Limb (tissue), 2 donors: ENCODE measurements at regions not wholly inside any gene's neighbourhood (a gene's known extent, or its start where the extent isn't known, plus 50 kb on each side); places are given as distances from the start of the nearest gene placed in this dataset.
"Not testable (repeated sequence)": the region's sequence is repeated elsewhere in the genome, so short reads cannot be mapped to it uniquely, and the experiment has no call there.

ENCODE experiments used
- DNase-seq, 2 donors: peaks; one replicate each; pipeline ENCODE4 v3.0.0-alpha.2; 2016; ENCODE audit errors: extremely low spot score in 2 of 2

DNA sequence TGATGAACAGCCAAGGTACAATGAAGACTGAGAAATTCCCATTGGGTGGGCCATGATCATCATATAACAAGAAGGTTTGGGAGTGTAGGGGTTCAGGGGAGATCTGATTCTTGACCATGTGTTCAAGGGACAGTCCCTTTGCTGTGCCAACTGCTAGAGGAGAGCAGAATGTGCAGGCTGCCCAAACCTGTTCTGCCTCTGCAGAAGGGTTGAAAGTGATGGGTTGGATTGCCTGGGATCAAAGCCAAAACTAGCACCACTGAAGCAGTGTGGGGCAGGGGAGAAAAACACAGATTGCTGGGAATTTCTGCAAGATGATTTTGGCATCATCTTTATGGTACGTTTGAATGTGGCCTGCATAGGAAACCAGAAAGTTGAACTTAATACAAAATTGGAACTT is 303.9 kb downstream of the OTUD1 start:
- DNase-seq = no peak

DNA sequence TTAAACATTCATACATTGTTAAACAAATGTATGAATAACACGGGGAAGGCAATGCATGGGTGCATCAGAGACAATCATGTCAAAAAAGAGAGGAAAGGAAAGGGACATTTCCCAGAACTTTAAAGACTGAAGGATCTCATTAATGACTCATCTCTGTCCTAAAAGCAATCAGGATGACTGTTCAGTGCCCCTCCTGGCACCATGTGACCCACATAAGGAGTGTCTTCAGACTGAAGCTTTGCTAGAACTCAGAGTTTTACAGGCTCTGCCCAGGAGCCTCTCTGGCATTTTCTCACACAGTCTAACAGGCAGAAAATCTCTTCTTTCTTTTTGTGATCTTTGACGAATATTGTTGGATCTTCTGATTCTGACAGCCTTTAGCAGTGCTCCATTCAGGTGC is 315.3 kb downstream of the OTUD1 start:
- no peak for DNase-seq

DNA sequence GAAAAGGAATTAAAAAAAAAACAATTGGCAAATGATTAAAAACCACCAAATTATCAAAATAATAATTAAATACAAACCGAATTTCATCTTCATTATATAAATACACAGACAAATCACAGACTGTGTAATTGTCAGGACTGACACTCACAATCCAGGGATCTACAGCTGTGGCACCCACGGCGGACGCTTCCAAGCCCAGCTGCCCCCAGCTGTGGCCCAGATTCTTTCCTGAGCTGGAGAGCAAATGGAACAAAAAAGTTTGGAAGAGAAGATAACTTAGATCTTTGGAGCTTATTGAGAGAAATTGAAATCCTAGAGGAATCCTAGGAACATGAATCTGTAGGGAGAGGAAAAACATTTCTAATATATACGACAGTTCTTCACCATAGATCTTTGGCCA is 316.1 kb downstream of the OTUD1 start:
- no peak for DNase-seq

DNA sequence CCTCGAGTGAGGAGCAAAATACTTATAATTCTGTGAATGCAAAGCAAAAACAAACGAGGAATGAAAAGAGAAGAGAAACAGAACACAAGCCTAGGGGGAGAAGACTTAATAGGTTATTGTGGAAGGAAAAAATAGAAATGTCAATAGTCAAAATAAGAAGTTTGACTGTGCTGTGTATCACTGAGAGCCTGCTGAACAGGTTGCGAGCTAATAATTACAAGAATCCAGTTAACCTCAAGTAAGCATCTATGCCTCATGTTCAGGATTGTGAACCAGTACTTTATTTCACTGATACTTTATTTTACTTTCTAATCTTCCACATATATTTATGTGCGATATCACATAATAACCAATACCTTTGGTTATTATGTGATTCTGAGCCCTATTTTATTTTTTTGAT is 316.7 kb downstream of the OTUD1 start:
- no peak for DNase-seq

DNA sequence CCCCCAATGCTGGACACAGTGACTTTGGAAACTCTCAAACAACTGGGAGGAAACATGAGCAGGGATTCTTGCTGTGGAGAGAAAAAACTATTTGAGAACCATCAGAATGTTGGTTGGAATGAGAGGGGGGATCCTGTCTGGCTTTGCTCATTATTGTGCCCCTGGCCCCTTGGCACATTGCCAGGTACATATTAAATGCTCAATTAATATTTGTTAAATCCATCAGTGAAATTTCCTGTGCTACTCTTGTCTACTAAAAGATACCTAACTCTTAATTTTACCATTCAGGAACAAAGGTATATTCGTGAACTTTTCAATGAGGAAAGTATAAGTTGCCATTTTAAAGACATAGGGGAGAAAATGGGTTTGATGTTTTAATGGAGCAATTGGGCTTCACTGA is 329.4 kb downstream of the OTUD1 start:
- DNase-seq = no peak

DNA sequence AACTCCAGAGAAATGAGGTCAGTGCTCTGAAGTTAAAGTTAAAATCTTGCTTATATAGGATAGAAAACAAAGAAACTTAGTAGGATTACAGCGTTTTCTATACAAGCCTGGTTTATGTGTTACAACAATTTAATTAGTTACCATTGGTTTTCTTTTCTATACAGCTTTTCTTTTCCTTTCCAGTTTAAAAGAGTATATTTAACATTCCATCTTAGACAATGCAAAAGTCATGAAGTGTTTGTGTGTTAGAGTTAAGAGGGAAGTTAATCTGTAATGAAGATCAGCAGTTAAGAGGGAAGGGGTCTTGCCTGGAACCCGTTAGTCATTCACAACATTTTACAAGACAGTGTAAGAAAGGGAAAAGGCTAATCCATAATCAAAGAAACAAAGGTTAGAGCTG is 338.3 kb downstream of the OTUD1 start:
- DNase-seq = no peak

DNA sequence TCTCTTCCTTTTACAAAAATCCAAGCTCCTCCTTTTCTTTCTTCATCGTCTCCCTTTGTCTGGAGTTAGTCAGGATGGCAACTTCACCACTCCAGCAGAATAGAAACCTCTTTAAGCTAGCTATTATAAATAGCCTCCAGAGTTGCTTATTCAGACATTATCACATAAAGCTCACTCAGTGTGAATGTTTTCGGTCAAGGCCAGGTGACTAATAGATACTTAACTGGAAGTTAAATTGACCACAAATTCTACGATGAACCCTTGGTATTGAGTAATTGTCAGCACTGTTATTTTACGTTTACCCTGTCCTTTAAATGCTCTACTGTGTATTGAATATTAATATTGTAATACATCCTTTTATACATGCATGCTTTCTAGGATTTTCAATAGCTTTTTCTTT is 340.4 kb downstream of the OTUD1 start:
- no peak for DNase-seq

DNA sequence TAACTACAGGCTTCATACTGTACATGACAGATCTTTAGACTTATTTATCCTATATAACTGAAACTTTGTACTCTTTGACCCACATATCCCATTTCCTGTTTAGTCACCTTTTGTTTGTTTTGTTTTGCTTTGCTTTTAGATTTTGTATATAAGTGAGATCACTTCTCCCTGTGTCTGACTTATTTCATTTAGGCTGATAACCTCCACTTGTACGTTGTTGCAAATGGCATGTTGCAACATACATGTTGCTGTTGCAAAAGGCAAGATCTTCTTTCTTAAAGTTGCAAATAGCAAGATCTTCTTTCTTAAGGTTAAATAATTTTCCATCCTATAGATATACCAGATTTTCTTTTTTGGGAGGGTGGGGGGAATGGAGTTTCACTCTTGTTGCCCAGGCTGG is 341.5 kb downstream of the OTUD1 start:
- no peak for DNase-seq

DNA sequence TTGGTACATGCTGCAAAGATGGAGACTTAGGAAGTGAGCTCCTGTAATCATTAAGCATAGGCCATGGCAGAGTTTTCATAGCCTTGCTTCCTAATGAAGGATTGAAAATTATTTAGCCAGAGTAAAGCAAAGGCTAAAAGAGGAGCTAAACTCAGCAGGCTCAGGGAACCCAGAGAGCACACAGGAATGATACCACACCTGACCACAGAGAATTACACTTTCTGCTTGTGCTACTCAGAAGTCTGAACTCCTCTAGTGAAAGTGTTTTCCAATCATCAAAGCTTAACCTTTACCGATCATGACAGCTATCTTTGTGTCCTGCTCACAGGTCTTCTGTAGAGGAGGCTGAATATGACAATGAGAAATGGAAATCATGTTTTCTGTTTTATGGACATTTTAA is 347.7 kb downstream of the OTUD1 start:
- DNase-seq = no peak

DNA sequence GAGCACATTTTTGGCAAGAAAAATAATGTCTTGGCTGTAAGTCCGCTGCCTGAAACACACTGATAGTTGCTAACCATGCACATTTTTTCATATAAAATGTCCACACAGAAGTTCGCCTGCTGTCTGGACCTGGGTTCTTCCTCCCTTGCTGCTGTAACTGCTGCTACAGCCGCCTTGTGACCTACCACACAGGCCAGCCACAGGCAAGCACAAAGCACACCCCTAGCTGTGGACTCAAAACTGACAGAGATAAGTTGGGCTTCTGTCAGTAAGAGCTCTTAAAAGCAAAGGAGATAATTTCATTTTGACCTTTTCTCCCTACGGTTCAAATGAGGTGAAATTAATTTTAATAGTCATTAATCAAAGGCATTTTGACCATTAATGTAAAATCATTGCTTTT is 354.7 kb downstream of the OTUD1 start:
- no peak for DNase-seq

DNA sequence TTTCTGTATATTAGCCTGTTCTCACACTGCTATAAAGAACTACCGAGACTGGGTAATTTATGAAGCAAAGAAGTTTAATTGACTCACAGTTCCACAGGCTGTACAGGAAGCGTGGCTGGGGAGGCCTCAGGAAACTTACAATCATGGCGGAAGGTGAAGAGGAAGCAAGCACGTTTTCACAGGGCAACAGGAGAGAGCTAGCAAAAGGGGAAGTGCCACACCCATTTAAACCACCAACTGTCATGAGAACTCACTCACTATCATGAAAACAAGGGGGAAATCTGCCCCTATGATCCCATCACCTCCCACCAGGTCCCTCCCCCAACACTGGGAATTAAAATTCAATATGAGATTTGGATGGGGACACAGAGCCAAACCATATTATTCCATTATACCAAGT is 358.6 kb downstream of the OTUD1 start:
- DNase-seq = not testable (repeated sequence)

DNA sequence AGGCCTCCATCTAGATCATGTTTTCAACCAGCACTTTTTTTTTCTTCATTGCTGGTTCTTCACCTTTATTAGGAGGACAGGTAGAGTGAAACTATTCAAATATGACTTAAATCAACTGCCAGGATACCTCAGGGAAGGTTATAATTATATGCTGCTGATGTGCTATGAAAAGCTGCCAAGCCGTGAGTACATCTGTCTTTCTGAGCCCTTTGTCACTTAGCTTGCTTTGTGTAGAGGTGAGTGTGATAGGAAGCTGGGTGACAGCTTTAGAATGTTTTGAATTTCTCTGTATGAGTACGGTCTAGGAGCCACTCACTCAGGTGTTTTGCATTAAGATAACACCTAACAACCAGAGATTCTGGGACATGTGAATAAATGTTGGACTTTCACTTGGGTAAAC is 365.2 kb downstream of the OTUD1 start:
- no peak for DNase-seq

DNA sequence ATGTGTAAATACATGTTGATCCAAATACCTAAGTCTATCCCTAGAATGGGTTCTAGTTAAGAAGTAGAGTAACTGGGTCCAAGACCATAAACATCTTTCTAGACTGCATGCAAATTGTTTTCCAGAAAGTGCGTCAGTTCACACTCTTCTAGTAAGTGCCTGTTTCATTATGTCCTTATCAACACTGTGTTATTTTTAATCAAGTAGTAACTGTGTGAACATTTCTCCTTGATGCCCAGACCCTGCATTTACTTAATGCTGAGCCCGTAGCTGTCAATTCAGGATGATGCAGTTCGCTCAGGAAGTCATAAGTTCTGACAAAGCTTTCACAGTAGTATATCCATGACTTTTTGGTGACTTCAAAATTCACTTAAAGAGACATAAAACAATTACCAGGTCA is 374.8 kb downstream of the OTUD1 start:
- DNase-seq = no peak

DNA sequence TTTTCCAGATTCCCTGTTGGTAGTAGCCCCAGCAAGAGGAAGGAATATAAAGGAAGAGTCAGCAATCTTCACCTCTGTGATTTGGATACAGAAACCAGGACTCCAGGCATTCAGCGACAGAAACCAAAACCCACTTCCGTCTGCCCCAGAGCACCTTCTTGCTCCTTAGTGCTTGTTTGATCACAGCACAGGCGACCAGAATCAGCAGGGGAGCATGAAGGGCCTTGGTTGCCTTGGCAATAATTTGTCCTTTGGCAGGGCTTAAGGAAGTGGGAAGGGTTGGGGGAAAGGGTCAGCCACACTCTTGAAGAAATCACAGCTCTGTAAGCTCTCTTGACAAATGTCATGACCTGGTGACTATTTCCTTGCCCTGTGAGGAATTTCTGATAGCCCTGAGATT is 379.6 kb downstream of the OTUD1 start:
- no peak for DNase-seq

DNA sequence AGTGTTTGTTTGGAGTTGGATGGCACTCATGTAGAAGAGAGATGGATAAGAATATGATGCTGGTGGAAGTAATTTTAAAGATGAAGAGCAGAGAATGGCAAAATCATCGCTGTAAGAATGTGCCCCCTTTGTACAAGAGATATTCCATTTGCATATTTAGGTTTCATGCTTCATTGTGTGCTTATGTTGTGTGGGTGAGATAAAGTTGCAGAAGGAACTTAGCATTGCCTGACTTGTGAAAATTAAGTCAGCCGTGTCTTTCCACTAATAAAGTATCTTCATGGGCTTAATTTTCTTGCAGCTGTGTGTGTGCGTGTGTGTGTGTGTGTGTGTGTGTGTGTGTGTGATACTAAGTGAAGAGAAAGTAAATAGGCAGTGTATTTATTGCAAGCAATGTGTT is 381.9 kb downstream of the OTUD1 start:
- no peak for DNase-seq

DNA sequence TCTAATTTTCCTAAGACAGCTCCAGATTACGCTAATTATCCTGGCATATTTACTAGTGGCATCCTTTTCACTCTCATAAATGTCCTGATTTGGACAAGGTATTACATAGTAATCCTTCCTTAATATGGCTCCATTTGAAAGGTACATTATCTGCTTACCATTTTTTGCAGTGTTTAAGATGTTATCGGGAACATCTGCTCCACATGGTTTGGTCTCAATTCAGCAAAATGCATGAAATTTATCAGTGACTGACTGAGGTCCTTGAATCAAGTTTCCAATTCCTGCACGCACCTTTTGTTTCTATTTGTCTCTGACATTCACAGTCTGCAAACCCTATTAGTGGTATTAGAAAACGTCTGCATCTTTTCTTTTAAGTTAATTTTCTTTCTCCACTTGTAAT is 384.1 kb upstream of the KIAA1217 start:
- no peak for DNase-seq

DNA sequence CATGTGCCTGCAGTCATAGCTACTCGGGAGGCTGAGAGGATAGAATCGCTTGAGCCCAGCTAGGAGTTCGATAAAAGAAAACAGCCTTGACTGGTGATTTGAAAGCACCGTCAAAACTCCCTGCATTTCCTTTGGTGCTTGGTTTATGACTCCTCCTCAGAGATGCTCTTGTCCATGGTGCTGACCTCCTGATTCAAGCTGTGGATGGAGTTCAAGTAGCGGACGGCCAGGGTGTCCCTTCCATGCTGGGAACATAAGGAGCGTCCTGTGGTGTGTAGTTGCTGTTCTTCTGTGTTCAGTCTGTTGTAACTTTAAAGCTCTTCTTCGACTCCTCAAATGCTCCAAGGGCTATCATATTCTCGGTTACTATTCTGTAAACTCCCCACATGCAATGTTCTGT is 382.5 kb upstream of the KIAA1217 start:
- DNase-seq = peak; percentile 67 to 68

DNA sequence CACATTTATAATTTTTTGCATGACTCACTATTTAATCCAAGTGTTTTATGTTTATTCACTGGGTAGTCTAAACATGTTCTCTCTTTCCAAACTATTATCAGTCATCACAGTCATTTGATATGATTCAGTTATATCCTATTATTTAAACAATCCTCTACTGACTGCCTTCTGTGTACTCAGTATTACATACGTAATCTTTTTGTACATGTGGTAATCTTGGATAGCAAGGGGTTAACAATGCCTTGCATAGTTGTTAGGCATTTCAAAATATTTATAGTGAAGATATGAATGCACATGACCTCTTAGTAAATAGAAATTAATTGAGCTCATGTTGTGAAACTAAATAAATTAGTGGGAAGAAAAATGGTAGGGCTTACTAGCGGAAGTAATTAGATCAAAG is 379.4 kb upstream of the KIAA1217 start:
- DNase-seq = no peak

DNA sequence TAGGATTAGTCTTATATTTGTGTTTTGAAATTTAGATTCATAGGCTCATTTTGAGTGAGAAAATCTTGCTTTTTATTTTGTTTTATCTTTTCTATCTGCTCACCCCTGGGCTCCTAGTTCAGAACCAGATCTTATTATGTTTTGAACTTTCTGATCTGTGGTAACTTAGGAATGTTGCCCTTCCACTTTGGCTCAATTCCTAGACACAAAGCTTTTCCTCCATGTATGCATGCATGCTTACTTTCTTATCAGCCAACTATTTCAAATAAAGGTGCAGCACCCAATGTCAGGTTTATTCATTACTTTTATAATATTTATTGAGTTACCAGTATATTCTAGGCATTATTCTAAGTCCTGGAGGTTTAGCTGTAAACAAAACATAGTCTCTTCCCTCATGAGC is 374.8 kb upstream of the KIAA1217 start:
- no peak for DNase-seq

DNA sequence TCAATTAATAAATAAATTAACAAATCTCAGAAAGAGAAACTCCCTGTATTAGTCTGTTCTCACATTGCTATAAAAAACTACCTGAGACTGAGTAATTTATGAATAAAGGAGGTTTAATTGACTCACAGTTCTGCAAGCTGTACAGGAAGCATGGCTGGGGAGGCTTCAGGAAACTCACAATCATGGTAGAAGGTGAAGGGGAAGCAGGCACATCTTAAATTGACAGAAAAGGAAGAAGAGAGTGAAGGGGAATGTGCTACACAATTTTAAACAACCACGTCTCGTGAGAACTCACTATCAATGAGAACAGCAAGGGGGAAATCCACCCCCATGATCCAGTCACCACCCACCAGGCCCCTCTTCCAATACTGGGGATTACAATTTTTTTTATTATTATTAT is 358.3 kb upstream of the KIAA1217 start:
- no peak for DNase-seq

DNA sequence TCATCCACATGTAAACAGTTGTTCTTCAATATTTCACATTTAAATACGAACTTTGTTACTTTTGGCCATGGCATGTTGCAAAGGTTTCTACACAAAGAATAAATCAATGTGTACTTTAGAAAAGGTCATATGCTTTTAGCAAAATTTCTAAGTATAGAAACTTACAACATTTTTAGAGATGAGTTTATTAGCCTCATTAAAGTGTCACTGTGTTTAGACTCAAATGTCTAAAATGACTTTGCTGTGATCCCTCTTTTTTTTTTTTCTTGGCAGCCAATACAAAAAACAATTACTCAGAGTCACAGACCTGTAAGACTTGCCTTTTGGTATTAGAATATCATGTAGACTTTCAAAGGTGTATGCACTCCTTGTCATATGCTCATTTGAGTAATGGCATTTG is 349.3 kb upstream of the KIAA1217 start:
- no peak for DNase-seq

DNA sequence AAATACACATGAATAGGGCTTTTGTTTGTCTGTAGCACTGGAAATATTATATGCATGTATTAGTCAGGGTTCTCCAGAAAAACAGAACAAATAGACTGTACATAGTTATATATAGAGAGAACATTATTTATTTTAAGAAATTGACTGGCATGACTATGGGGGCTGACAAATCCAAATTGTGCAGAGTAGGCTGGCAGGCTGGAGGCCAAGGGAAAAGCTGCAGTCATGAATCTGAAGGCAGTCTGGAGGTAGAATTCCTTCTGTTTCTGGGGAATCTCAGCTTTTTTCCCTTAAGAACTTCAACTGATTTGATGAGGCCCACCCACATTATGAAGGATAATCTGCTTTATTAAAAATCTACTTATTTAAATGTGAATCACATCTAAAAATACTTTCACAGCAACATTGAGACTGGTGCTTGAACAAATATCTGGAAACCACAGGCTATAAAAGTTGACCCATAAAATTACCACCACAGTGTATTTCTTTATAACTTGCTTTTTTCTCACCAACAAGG is 344.2 kb upstream of the KIAA1217 start:
- DNase-seq = no peak

DNA sequence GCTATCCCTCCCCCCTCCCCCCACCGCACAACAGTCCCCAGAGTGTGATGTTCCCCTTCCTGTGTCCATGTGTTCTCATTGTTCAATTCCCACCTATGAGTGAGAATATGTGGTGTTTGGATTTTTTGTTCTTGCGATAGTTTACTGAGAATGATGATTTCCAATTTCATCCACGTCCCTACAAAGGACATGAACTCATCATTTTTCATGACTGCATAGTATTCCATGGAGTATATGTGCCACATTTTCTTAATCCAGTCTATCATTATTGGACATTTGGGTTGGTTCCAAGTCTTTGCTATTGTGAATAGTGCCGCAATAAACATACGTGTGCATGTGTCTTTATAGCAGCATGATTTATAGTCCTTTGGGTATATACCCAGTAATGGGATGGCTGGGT is 342.0 kb upstream of the KIAA1217 start:
- DNase-seq = not testable (repeated sequence)

DNA sequence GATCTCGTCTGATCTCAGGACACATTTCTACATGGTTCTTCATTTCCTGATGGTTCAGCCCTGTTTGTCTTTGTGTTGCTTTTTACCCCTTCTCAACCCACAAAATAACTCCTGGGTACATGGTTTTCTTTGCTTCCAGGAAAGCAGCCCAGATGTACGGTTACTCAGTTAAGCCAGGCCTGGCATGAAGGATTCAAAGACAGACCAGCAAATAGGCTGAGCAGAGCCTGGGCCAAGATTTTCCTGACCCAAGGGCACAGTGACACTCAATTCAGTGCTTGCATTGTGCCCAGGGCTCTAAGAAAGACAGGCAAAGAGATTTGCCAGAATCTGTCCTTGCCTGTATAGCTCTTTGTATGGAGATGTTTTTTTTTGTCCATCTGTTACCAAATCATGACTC is 340.8 kb upstream of the KIAA1217 start:
- no peak for DNase-seq

DNA sequence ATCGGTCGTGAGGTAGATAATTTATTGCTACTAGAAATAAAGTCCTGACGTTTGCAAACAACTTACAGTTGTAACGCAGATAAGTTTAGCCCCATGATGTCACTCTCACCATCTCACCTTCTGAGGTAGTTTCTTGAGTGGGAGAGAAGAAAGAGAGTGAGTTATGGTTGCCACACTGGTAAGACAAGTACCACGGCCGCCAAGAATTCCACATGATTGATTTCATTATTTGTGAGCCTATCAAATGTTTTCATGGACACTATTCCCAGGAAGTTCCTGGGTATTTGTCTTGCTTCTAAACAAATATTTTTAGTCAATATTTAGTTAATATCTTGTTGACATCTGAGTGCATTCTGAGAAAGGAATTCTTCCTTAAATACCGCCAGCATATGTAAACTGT is 339.4 kb upstream of the KIAA1217 start:
- no peak for DNase-seq
